AG10803 (cell line): ENCODE measurements at regions not wholly inside any gene's neighbourhood (a gene's known extent, or its start where the extent isn't known, plus 50 kb on each side); places are given as distances from the start of the nearest gene placed in this dataset.

Experiments
- DNase-seq: peaks from one replicate; pipeline ENCODE4 v3.0.0; 2010; ENCODE audit warnings: low read depth
- H3K4me3 ChIP-seq: 2 replicates; pipeline ENCODE4 v1.5.1; 2011; ENCODE audit warnings: mild to moderate bottlenecking, low read length, control low read depth
- TF ChIP-seq, protein P1 (sequence below): conservative IDR thresholded peaks from 2 replicates; pipeline ENCODE4 v1.5.1; 2011; ENCODE audit warnings: mild to moderate bottlenecking, low read length, control low read depth, inconsistent platforms

DNA sequence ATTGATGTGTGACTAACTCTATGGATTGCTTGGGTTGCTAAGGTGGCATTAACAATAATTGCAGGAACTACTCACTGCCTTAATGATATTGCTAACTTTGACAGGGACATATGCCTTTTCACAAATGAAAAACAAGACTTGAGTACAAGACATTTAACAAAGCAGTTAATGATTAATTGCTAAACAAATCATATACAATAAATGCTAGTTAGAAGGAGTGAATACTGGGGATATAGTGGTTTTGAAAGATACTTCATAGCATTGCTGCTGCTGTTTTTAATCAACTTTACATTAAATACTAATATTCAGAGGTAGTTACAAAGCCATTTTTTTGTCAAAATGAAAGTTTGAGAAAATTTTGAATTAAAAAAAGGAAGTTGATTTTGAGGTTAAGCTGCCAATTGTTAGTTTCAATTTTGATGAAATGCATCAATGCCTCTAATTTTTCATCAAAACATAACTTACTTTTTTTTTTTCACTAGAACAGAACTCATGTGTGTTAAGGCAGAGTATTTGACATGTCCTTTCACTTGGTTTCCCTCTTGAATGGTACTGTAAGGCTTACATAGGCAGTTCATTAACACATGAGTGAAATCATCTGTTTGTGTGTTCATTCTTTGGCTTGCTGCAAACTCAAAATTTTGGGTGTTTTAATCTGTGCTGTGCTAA, 106.2 kb upstream of the SEMA3D start:
- DNase-seq, result no peak
- no peak overlapping the region for H3K4me3 ChIP-seq
- TF ChIP-seq, protein P1, sequence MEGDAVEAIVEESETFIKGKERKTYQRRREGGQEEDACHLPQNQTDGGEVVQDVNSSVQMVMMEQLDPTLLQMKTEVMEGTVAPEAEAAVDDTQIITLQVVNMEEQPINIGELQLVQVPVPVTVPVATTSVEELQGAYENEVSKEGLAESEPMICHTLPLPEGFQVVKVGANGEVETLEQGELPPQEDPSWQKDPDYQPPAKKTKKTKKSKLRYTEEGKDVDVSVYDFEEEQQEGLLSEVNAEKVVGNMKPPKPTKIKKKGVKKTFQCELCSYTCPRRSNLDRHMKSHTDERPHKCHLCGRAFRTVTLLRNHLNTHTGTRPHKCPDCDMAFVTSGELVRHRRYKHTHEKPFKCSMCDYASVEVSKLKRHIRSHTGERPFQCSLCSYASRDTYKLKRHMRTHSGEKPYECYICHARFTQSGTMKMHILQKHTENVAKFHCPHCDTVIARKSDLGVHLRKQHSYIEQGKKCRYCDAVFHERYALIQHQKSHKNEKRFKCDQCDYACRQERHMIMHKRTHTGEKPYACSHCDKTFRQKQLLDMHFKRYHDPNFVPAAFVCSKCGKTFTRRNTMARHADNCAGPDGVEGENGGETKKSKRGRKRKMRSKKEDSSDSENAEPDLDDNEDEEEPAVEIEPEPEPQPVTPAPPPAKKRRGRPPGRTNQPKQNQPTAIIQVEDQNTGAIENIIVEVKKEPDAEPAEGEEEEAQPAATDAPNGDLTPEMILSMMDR, result no peak

DNA sequence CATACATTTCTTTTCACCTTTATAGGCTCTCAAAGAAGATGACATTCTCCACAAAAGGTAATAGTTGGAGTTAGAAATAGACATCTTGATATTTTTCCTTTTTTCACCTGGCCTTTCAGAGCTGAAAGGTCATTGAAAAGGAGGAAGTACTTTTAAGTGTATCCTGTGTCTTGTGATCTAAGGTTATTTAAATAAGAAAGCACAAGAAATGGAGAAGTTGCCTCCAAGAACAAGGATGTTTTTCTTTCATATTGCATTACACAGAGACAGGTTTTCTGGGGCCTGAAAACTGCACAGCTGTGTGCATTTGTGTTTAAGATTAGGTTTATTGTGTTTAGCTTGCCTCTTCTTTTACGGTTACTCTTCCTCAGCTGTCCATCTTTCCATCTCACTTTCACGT, 103.4 kb upstream of the SEMA3D start:
- H3K4me3 ChIP-seq, result no peak overlapping the region
- TF ChIP-seq, protein P1, result no peak
- no peak for DNase-seq

DNA sequence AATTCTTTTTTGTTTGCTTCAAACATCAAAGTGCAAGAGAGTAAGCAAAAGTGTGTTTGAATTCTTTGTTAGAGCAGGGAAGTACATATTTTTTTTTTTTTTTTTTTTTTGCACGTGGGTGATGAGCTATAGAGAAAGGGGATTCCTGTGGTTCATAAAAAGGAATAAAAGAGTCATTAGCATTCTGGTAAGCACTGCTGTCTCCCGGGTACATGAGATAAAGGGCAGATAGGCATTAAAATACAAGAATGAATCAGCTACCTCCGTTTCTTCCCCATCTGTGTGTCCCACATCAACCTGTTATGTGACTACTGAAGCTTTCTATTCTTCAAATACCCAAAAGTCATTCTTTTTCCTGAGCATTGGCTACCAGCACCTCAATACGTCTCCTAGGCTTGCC, 102.4 kb upstream of the SEMA3D start:
- TF ChIP-seq, protein P1, result no peak
- DNase-seq, result no peak
- H3K4me3 ChIP-seq, result no peak overlapping the region

DNA sequence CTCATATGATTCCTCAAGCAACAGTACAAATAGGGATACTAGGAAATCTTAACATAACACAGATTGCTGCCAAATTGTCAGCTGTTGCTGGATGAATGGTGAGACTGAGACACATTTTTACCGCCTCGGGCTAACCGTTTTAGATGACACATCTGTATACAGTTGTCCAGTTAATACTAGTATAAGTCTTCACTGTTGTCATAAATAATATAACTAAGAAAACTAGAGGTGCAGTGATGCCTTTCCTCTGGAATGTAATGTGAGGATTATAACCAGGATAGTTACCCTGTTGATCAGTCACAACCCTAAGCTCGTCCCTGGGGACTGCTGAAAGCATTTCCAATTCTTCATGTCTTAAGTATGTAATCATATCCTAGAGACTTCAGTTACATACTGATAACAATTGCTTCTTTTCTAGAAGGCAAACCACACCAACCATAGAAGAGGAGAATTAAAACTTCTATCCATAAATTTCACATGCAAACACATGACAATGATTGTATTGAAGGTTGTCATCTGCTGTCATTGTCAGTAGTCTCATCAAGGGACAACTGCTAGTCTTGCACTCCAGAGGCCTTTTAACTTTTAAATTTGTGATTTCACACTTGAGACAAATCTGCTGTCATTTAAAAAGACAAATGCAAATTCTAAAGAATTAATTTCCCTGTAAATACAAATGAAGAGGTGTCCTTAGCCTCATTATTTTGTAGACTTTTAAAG, 100.4 kb upstream of the SEMA3D start:
- peak; percentile 55 for DNase-seq
- TF ChIP-seq, protein P1, result no peak
- H3K4me3 ChIP-seq, result no peak overlapping the region

DNA sequence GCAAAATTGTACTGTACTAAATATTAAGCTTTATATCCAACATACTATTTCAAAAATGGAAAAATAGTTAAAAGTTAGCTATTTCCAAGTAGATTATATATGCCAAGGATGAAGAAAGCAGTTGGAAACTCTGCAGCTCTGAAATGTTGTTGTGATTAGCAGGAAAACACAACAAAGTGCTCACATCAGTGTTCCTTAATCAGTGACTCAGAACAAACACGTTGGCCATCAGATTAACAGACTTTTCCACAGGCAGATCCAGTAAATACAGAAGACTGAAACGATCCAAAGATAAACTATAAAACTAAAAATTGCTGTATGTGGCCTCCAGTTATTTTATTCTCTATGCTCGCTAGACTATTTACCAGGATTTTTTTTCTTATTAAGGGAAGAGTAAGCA, 99.6 kb upstream of the SEMA3D start:
- H3K4me3 ChIP-seq, result no peak overlapping the region
- no peak for DNase-seq
- TF ChIP-seq, protein P1, result no peak

DNA sequence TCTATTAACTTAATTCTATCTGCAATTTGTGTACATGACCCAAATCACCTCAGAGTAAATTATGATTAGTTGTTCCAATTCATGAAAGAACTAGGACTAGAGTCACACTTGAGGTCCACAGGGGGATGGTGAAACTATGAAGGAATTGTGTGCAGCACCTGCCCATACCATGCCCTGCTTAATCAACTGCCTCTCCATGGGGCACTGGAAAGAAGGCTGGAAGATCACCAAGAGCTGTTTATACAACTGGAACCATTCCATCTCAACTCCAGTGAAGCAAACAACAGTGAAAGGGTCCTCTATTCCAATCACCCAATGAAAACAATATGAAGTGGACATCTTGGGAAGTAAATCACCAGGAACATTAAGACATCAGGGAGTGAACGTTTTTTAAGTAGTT, 98.7 kb upstream of the SEMA3D start:
- H3K4me3 ChIP-seq, result no peak overlapping the region
- TF ChIP-seq, protein P1, result no peak
- no peak for DNase-seq

DNA sequence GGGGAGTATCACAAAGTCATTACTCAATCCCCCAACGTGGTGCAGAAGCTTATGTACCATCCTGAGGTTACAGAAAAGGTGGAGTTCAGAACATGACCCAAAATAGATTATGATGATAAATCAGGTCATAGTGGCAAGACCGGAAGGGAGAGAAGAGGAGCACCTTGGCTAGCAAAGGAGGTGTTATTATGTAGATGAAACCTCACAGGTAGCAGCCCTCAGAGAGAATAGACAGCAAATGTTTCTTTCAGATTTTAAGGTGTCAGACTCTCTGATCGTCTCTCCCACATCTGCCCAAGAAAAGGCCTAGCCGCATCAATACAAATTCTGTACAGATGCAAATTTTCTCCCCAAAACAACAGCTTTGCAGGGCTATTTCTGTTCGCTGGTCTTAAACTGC, 88.3 kb upstream of the SEMA3D start:
- TF ChIP-seq, protein P1, result no peak
- no peak for DNase-seq
- no peak overlapping the region for H3K4me3 ChIP-seq
